Esophagus muscularis mucosa (tissue), 4 donors: ENCODE measurements at regions not wholly inside any gene's neighbourhood (a gene's known extent, or its start where the extent isn't known, plus 50 kb on each side); places are given as distances from the start of the nearest gene placed in this dataset.
A peak's percentile ranks its signal among the peaks of the same experiment; 100 is the strongest.

ENCODE experiments used
- DNase-seq: peaks from one replicate; pipeline ENCODE4 v3.0.0-alpha.2; 2017; ENCODE audit errors: extremely low spot score
- H3K27ac ChIP-seq, 4 donors: fragments of 200-600 bp; sonication (generic); replicated peaks in 1 of 4; 1 replicate in 3 of 4; 2 replicates in 1 of 4; pipeline ENCODE4 v1.5.1; 2016 to 2019; ENCODE audit warnings: mild to moderate bottlenecking in 1 of 4
- H3K27me3 ChIP-seq, 4 donors: fragments of 200-600 bp; sonication (generic); one replicate each; pipeline versions ENCODE4 v1.5.1 to v1.6.0; 2016 to 2019
- H3K36me3 ChIP-seq, 4 donors: fragments of 200-600 bp; sonication (generic); one replicate each; pipeline ENCODE4 v1.5.1; 2016 to 2019
- H3K4me1 ChIP-seq, 4 donors: fragments of 200-600 bp; sonication (generic); one replicate each; pipeline ENCODE4 v1.5.1; 2016 to 2019
- H3K4me3 ChIP-seq, 4 donors: fragments of 200-600 bp; sonication (generic); 1 replicate in 2 of 4; 2 replicates in 2 of 4; pipeline ENCODE4 v1.5.1; 2016 to 2019; ENCODE audit warnings: mild to moderate bottlenecking in 4 of 4, moderate library complexity in 1 of 4
- H3K9me3 ChIP-seq, 4 donors: fragments of 200-600 bp; sonication (generic); 1 replicate in 3 of 4; 2 replicates in 1 of 4; pipeline ENCODE4 v1.5.1; 2016 to 2019
- CTCF ChIP-seq, 3 experiments: fragments of 200-600 bp in 2 of 3; fragments of 450-650 bp in 1 of 3; sonication (generic) in 2 of 3; IDR thresholded peaks; one replicate each; pipeline ENCODE4 v1.5.1; 2017 to 2019; ENCODE audit warnings: antibody characterized with exemption in 3 of 3, mild to moderate bottlenecking in 2 of 3, moderate library complexity in 1 of 3
- EP300 ChIP-seq: sonication (generic); formaldehyde crosslinking; IDR thresholded peaks from one replicate; pipeline ENCODE4 v1.6.1; 2017; ENCODE audit warnings: antibody characterized with exemption
- POLR2A ChIP-seq: fragments of 450-650 bp; IDR thresholded peaks from one replicate; pipeline ENCODE4 v1.6.1; 2017; ENCODE audit warnings: antibody characterized with exemption, moderate library complexity, mild to moderate bottlenecking, low read depth
- POLR2AphosphoS5 ChIP-seq, 2 donors: sonication (generic); formaldehyde crosslinking; IDR thresholded peaks; one replicate each; pipeline ENCODE4 v1.6.1; 2017; ENCODE audit warnings: antibody characterized with exemption in 2 of 2
- WGBS: methylation state at CpG from one replicate; pipeline ENCODE4 v1.1.5; 2018; 5-methylcytosine and 5-hydroxymethylcytosine counted together
- intact Hi-C: fragments of 100-400 bp; cut with DNase I; formaldehyde crosslinking; loops from one replicate; pipeline ENCODE4 v1.15.1; 2023

DNA sequence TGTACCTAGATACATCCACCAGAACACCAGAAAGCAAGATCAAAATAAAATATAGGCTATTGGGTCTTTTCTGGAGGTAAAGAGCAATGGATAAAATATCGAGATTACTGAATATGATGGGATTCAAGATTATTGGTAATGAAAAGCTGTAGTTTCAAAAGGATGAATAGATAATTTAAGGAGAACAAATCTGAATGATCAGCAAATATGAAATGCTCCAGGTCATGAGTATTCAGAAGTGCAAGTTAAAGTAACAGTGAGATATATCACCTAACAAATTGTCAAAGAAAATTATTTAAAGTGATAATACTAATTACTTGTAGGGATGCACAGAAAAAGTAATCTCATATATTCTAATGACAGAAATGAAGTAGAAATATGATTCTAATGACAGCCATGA lies 409.6 kb upstream of the MDFIC2 start:
- no peak overlapping the region for H3K4me3 ChIP-seq
- H3K36me3 ChIP-seq = no peaks in the 10 kb centered on the region
- H3K27ac ChIP-seq = no peak overlapping the region
- no peak for DNase-seq
- 94% methylated on average over 1 of the region's 1 CpG for WGBS
- no peaks in the 10 kb centered on the region for H3K9me3 ChIP-seq
- peaks cover 0 to 16% (median 7%) of the 10 kb centered on the region in 4 donors for H3K4me1 ChIP-seq
- intact Hi-C loops = loop anchor here (5.0 kb wide), 1 partner anchor 235 kb away; no protein-coding TSS in a partner anchor
- no peak for TF ChIP-seq POLR2AphosphoS5 (IDR thresholded peaks at IDR 0.05)
- no peak for TF ChIP-seq EP300
- TF ChIP-seq CTCF (IDR thresholded peaks at IDR 0.05) = no peak
- TF ChIP-seq POLR2A = no peak
- H3K27me3 ChIP-seq = no peaks in the 10 kb centered on the region

GRCh38 chr3:70716832-70717231 lies 404.4 kb upstream of the MDFIC2 start:
- 21% methylated on average over 4 of the region's 4 CpGs for WGBS
- H3K27me3 ChIP-seq = no peaks in the 10 kb centered on the region
- H3K27ac ChIP-seq = no peak overlapping the region

GRCh38 chr3:70712449-70713082 lies 400.1 kb upstream of the MDFIC2 start:
- DNase-seq = no peak
- no peak overlapping the region for H3K27ac ChIP-seq
- H3K9me3 ChIP-seq = peaks cover 0 to 16% (median 9%) of the 10 kb centered on the region in 4 donors
- TF ChIP-seq CTCF (IDR thresholded peaks at IDR 0.05) = no peak
- TF ChIP-seq EP300 = no peak
- no peak for TF ChIP-seq POLR2AphosphoS5 (IDR thresholded peaks at IDR 0.05)
- no peak for TF ChIP-seq POLR2A
- H3K27me3 ChIP-seq = no peaks in the 10 kb centered on the region
- H3K4me3 ChIP-seq = no peak overlapping the region
- 90% methylated on average over 1 of the region's 1 CpG for WGBS
- intact Hi-C loops = loop anchor here (10.0 kb wide), 3 partner anchors 592 to 932 kb away; partner anchors contain the start of gene FOXP1
- peaks cover 0 to 11% (median 4%) of the 10 kb centered on the region in 4 donors for H3K4me1 ChIP-seq
- H3K36me3 ChIP-seq = no peaks in the 10 kb centered on the region

More at GRCh38 chr3:70716832-70717231, 404.4 kb upstream of the MDFIC2 start:
- Histone ChIP-seq H3K9me3 (peaks cover 0 to 16% (median 9%) of the 10 kb centered on the region in 4 donors), H3K36me3 (no peaks in the 10 kb centered on the region), H3K4me1 (peaks cover 0 to 15% (median 10%) of the 10 kb centered on the region in 4 donors), H3K4me3 (no peak overlapping the region)
- DNase-seq = no peak
- intact Hi-C loops = loop anchor here (10.0 kb wide), 3 partner anchors 588 to 928 kb away; partner anchors contain the start of gene FOXP1
- TF ChIP-seq CTCF (IDR thresholded peaks at IDR 0.05) (peak; percentile 59 to 64 (median 61)), POLR2A (no peak), EP300 (peak; percentile 55), POLR2AphosphoS5 (IDR thresholded peaks at IDR 0.05) (peak in 1 of 2 donors; percentile 15)

GRCh38 chr3:70703305-70704102 lies 391.1 kb upstream of the MDFIC2 start:
- Histone ChIP-seq H3K27me3 (no peaks in the 10 kb centered on the region), H3K4me1 (no peaks in the 10 kb centered on the region), H3K4me3 (no peak overlapping the region), H3K27ac (no peak overlapping the region), H3K36me3 (no peaks in the 10 kb centered on the region), H3K9me3 (no peaks in the 10 kb centered on the region)
- TF ChIP-seq POLR2AphosphoS5 (IDR thresholded peaks at IDR 0.05) (no peak), POLR2A (no peak), EP300 (no peak), CTCF (IDR thresholded peaks at IDR 0.05) (no peak)
- WGBS = 83% methylated on average over 16 of the region's 16 CpGs
- DNase-seq = no peak
- intact Hi-C loops = no loop called here
